K562 (cell line): ENCODE measurements at regions not wholly inside any gene's neighbourhood (a gene's known extent, or its start where the extent isn't known, plus 50 kb on each side); places are given as distances from the start of the nearest gene placed in this dataset.

ENCODE experiments used
- ATAC-seq: fragments of 200-7000 bp; cut with Tn5 transposase; 3 replicates; pipeline ENCODE4 v1.9.1; 2020; ENCODE audit warnings: moderate library complexity
- BruUV-seq: library from RNA; stranded (reverse); fragments of 400-500 nt; replicated peaks from 2 replicates; lab custom pipeline; 2021; lab: Mats Ljungman, UMichigan
- CTCF ChIA-PET: fragments of 300-600 bp; formaldehyde crosslinking; extraction: SDS; loops from one replicate; lab custom pipeline; 2021; ENCODE audit warnings: low intra/inter-chr PET ratio; lab: Yijun Ruan, JAX
- POLR2A ChIA-PET: fragments of 300-600, 350-650 bp; sonication (Branson Sonifier 250); formaldehyde crosslinking; extraction: SDS; loops from one replicate; lab custom pipeline; 2021; ENCODE audit warnings: antibody characterized with exemption, inconsistent platforms; lab: Yijun Ruan, JAX
- DNase-seq, 4 experiments: peaks; one replicate each; pipeline versions ENCODE4 v3.0.0 to v3.0.0-alpha.2; 2011 to 2018; ENCODE audit warnings: low spot score in 3 of 4, mixed read lengths in 3 of 4; ENCODE audit errors: extremely low read depth in 1 of 4
- FAIRE-seq: peaks from 2 replicates; lab custom pipeline; 2011; peaks lifted over from hg19 to GRCh38; lab: Jason Lieb, UNC
- H2AFZ ChIP-seq: 2 replicates; pipeline ENCODE4 v1.6.0; 2011; ENCODE audit warnings: low read depth, low read length, control low read depth, inconsistent platforms
- H3K27ac ChIP-seq: fragments of 200-600 bp; 3 replicates; pipeline ENCODE4 v1.8.0; 2011; ENCODE audit warnings: low read depth, mild to moderate bottlenecking, control low read depth, inconsistent platforms, low read length, moderate library complexity, mixed read lengths; ENCODE audit errors: extremely low read depth
- H3K27me3 ChIP-seq, 2 experiments: fragments of 300-600 bp in 1 of 2; 2 replicates in 1 of 2; 3 replicates in 1 of 2; pipeline versions ENCODE4 v1.6.0 to v1.8.0; 2011; ENCODE audit warnings: inconsistent platforms in 2 of 2, low read length in 2 of 2, mild to moderate bottlenecking in 1 of 2, mixed read lengths in 1 of 2, moderate library complexity in 1 of 2; ENCODE audit not compliant: control insufficient read depth in 2 of 2, insufficient read depth in 2 of 2
- H3K36me3 ChIP-seq: fragments of 300-600 bp; 3 replicates; pipeline ENCODE4 v1.8.0; 2011; ENCODE audit warnings: mild to moderate bottlenecking, low read length, inconsistent platforms; ENCODE audit not compliant: control insufficient read depth, insufficient read depth
- H3K4me1 ChIP-seq, 2 experiments: fragments of 200-600 bp in 1 of 2; replicated peaks in 1 of 2; 2 replicates in 1 of 2; 3 replicates in 1 of 2; pipeline versions ENCODE4 v1.5.1 to v1.8.0; 2011; ENCODE audit warnings: inconsistent platforms in 2 of 2, low read length in 2 of 2, mild to moderate bottlenecking in 1 of 2, mixed read lengths in 1 of 2, moderate library complexity in 1 of 2; ENCODE audit not compliant: control insufficient read depth in 2 of 2, insufficient read depth in 2 of 2
- H3K4me2 ChIP-seq: 2 replicates; pipeline ENCODE4 v1.6.1; 2011; ENCODE audit warnings: low read length, control low read depth, inconsistent platforms, mixed read lengths; ENCODE audit not compliant: insufficient read depth
- H3K4me3 ChIP-seq: fragments of 200-600 bp; sonication (generic), shearing (Covaris generic); 2 replicates; pipeline ENCODE4 v1.5.1; 2016; ENCODE audit warnings: control low read depth, inconsistent platforms
- H3K79me2 ChIP-seq: fragments of 200-600 bp; 3 replicates; pipeline ENCODE4 v1.8.0; 2011; ENCODE audit warnings: low read length, inconsistent platforms; ENCODE audit not compliant: control insufficient read depth, insufficient read depth
- H3K9ac ChIP-seq, 2 experiments: 2 replicates each; pipeline versions ENCODE4 v1.6.0 to v1.6.1; 2011; ENCODE audit warnings: low read depth in 2 of 2, low read length in 2 of 2, control low read depth in 1 of 2, inconsistent platforms in 1 of 2, mild to moderate bottlenecking in 1 of 2, mixed read lengths in 1 of 2; ENCODE audit not compliant: insufficient read depth in 1 of 2
- H3K9me1 ChIP-seq: one replicate; pipeline ENCODE4 v1.6.0; 2011; ENCODE audit warnings: inconsistent platforms, mild to moderate bottlenecking, low read length, moderate library complexity; ENCODE audit not compliant: control insufficient read depth, insufficient read depth
- H3K9me3 ChIP-seq: replicated peaks from 2 replicates; pipeline ENCODE4 v1.5.1; 2011; ENCODE audit warnings: low read depth, low read length, inconsistent platforms; ENCODE audit not compliant: control insufficient read depth, insufficient read depth
- H4K20me1 ChIP-seq: replicated peaks from 2 replicates; pipeline ENCODE4 v1.6.1; 2011; ENCODE audit warnings: low read length, inconsistent platforms, mixed read lengths; ENCODE audit not compliant: control insufficient read depth, insufficient read depth
- CBX2 ChIP-seq: fragments of 200-600 bp; sonication (generic); IDR thresholded peaks from one replicate; pipeline ENCODE4 v1.6.1; 2012; ENCODE audit warnings: mild to moderate bottlenecking, low read length, inconsistent platforms; ENCODE audit not compliant: insufficient read depth, poor library complexity, severe bottlenecking
- MCM5 ChIP-seq: fragments of 450-650 bp; IDR thresholded peaks from 2 replicates; pipeline ENCODE4 v1.6.1; 2016; ENCODE audit warnings: low read depth
- NFE2L1 ChIP-seq: fragments of 450-650 bp; IDR thresholded peaks from 2 replicates; pipeline ENCODE4 v1.6.1; 2016; ENCODE audit warnings: missing genetic modification characterization, low read depth, mild to moderate bottlenecking, missing compliant biosample characterization, moderate library complexity, borderline replicate concordance
- SMAD2 ChIP-seq: fragments of 150-350 bp; IDR thresholded peaks from 2 replicates; pipeline ENCODE4 v1.6.1; 2014; ENCODE audit warnings: low read depth, mild to moderate bottlenecking, low read length
- ZNF165 ChIP-seq: fragments of 250-450 bp; sonication (Bioruptor Pico); IDR thresholded peaks from 2 replicates; pipeline ENCODE4 v1.4.0; 2020; ENCODE audit warnings: borderline replicate concordance
- WGBS: fragments of 100-300 bp; shearing (Covaris generic); methylation state at CpG from one replicate; pipeline ENCODE4 v1.1.6; 2016; ENCODE audit warnings: low coverage, mixed read lengths; ENCODE audit not compliant: insufficient coverage; ENCODE audit errors: missing lambda C conversion rate; 5-methylcytosine and 5-hydroxymethylcytosine counted together
- in situ Hi-C: fragments of 300-500 bp; cut with MboI; formaldehyde crosslinking; loops from 4 replicates; pipeline ENCODE4 v1.15.0; 2018; ENCODE audit warnings: inconsistent platforms, mixed read lengths
- intact Hi-C: fragments of 100-400 bp; cut with micrococcal nuclease; formaldehyde crosslinking; loops from 2 replicates; pipeline ENCODE4 v1.14.2; 2022
- TF ChIP-seq, protein P1 (sequence below): fragments of 250-450 bp; sonication (Bioruptor Pico); IDR thresholded peaks from 2 replicates; pipeline ENCODE4 v1.8.0; 2022; ENCODE audit warnings: moderate library complexity, mild to moderate bottlenecking, inconsistent platforms
- TF ChIP-seq, protein P2 (sequence below), 2 experiments: fragments of 450-650 bp; IDR thresholded peaks; 2 replicates each; pipeline ENCODE4 v1.6.1; 2016; ENCODE audit warnings: mild to moderate bottlenecking in 2 of 2, borderline replicate concordance in 1 of 2, low read depth in 1 of 2, moderate library complexity in 1 of 2

DNA sequence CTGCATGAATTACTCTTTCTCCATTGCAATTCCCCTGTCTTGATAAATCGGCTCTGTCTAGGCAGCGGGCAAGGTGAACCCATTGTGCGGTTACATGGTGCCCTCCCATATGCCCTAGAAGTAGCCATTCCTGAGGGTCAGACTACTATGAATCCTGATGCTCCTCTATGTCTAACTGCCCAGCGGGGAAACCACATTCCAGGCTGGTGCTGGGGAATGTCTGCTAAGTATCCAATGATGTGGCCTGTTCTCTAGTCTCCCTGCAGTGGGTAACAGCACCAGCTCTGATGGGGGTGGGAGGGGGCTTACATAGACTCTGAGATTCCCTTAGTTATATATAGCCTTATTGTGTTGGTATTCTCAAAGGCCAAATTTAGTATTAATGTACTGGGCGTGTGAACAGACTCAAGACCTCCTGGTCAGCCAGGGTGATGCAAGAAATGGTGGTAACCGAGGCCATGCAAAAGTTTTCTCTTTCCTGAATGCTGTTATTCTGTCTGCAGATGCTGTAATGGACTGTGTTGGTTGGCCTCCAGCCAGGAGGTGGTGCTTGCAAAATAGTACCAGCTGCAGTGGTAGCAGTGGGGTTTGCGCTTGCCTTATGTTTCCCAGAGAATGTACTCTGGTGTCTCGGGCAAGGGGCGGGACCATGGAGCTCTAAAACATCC is 564.8 kb upstream of the SLITRK1 start:
- no TSS peak for BruUV-seq
- POLR2A ChIA-PET: no interaction called here
- H3K9ac ChIP-seq: no peak overlapping the region
- no peak for ATAC-seq
- no peak overlapping the region for H3K27ac ChIP-seq
- intact Hi-C loops: no loop called here
- no peak for FAIRE-seq
- DNase-seq: no peak
- 6% methylated on average over 9 of the region's 9 CpGs for WGBS
- no peaks in the 10 kb centered on the region for H3K27me3 ChIP-seq
- H3K4me1 ChIP-seq: no peaks in the 10 kb centered on the region
- in situ Hi-C loops: no loop called here
- no peaks in the 10 kb centered on the region for H3K9me3 ChIP-seq
- H3K4me2 ChIP-seq: no peak overlapping the region
- no peaks in the 10 kb centered on the region for H3K36me3 ChIP-seq
- no peaks in the 10 kb centered on the region for H3K79me2 ChIP-seq
- TF ChIP-seq SMAD2: no peak
- TF ChIP-seq, protein P1, sequence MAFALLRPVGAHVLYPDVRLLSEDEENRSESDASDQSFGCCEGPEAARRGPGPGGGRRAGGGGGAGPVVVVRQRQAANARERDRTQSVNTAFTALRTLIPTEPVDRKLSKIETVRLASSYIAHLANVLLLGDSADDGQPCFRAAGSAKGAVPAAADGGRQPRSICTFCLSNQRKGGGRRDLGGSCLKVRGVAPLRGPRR (CRISPR knock-in tag): no peak
- no peak for TF ChIP-seq CBX2
- TF ChIP-seq NFE2L1 (tag): no peak
- TF ChIP-seq, protein P2, sequence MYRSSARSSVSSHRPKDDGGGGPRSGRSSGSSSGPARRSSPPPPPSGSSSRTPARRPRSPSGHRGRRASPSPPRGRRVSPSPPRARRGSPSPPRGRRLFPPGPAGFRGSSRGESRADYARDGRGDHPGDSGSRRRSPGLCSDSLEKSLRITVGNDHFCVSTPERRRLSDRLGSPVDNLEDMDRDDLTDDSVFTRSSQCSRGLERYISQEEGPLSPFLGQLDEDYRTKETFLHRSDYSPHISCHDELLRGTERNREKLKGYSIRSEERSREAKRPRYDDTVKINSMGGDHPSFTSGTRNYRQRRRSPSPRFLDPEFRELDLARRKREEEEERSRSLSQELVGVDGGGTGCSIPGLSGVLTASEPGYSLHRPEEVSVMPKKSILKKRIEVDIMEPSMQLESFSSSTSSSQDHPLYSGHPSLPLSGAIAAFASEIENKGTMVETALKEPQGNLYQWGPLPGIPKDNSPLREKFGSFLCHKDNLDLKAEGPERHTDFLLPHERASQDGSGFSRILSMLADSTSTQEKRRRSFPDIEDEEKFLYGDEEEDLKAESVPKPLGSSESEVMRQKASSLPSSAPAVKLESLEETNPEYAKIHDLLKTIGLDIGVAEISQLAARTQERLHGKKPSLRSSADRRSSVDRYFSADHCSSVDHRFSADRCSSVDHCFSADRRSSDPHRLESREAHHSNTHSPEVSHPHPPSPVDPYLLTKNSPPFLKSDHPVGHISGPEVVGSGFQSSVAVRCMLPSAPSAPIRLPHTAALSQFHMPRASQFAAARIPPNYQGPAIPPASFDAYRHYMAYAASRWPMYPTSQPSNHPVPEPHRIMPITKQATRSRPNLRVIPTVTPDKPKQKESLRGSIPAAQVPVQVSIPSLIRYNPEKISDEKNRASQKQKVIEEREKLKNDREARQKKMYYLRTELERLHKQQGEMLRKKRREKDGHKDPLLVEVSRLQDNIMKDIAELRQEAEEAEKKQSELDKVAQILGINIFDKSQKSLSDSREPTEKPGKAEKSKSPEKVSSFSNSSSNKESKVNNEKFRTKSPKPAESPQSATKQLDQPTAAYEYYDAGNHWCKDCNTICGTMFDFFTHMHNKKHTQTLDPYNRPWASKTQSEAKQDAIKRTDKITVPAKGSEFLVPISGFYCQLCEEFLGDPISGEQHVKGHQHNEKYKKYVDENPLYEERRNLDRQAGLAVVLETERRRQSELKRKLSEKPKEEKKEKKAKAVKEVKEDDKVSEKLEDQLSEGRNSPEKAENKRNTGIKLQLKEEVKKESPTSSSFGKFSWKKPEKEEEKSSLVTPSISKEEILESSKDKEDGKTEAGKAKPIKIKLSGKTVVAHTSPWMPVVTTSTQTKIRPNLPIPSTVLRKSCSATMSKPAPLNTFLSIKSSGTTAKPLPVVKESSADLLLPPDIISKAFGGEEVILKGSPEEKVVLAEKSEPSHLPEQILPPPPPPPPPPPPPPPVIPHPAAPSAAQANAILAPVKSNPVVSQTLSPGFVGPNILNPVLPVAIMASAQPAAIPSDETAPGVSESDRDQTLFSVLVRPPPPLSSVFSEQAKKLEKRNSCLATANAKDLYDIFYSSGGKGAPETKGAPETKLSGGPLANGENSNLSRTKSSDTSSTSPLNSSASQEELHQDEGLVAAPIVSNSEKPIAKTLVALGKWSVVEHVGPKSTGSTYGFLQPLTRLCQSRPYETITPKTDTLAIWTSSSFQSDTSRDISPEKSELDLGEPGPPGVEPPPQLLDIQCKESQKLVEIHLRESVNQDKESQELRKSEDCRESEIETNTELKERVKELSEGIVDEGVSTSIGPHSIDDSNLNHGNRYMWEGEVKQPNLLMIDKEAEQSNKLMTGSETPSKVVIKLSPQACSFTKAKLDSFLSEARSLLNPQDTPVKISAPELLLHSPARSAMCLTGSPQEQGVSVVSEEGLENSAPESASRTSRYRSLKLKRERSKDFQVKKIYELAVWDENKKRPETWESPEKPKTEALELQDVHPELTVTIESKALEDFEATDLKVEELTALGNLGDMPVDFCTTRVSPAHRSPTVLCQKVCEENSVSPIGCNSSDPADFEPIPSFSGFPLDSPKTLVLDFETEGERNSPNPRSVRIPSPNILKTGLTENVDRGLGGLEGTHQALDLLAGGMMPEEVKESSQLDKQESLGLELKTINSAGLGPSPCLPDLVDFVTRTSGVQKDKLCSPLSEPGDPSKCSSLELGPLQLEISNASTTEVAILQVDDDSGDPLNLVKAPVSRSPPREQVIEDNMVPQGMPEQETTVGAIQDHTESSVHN (IDR thresholded peaks at IDR 0.05; ENCODE audit: borderline replicate concordance in 1 of 2, low read depth in 1 of 2): no peak
- TF ChIP-seq ZNF165 (CRISPR knock-in tag): no peak
- no peak for TF ChIP-seq MCM5
- TF ChIP-seq, all 486 proteins: peak for 0
- CTCF ChIA-PET: no interaction called here
- H3K4me3 ChIP-seq: no peak overlapping the region
- H4K20me1 ChIP-seq: no peaks in the 10 kb centered on the region
- H2AFZ ChIP-seq: no peak overlapping the region
- no peaks in the 10 kb centered on the region for H3K9me1 ChIP-seq
